ENCODE measurements at regions not wholly inside any gene's neighbourhood (a gene's known extent, or its start where the extent isn't known, plus 50 kb on each side); places are given as distances from the start of the nearest gene placed in this dataset.
A peak's percentile ranks its signal among the peaks of the same experiment; 100 is the strongest.

- TF ChIP-seq PBX3 (CRISPR knock-in tag; IDR thresholded peaks at IDR 0.05; ENCODE audit: borderline replicate concordance) = no peak
- TF ChIP-seq ZBTB46 (CRISPR knock-in tag; IDR thresholded peaks at IDR 0.05; ENCODE audit: borderline replicate concordance) = no peak
- TF ChIP-seq ZNF891 (CRISPR knock-in tag; IDR thresholded peaks at IDR 0.05) = 0 out of 2 replicates have a peak, but pooled peaks have one; percentile 30
- TF ChIP-seq ZSCAN25 (CRISPR knock-in tag; IDR thresholded peaks at IDR 0.05) = no peak
- no peak for TF ChIP-seq KLF15 (CRISPR knock-in tag; IDR thresholded peaks at IDR 0.05; ENCODE audit: borderline replicate concordance)
- no peak for TF ChIP-seq CEBPZ (IDR thresholded peaks at IDR 0.05; ENCODE audit: low read length)
- no peak for TF ChIP-seq NONO (IDR thresholded peaks at IDR 0.05)
- TF ChIP-seq NONO (CRISPR knock-in tag; conservative IDR thresholded peaks at IDR 0.05) = no peak
- TF ChIP-seq FOSL2 (CRISPR knock-in tag; IDR thresholded peaks at IDR 0.05) = peak; percentile 87
- TF ChIP-seq ZNF318 (CRISPR knock-in tag; IDR thresholded peaks at IDR 0.05) = no peak
- TF ChIP-seq ZNF790 (CRISPR knock-in tag; IDR thresholded peaks at IDR 0.05; ENCODE audit: borderline replicate concordance) = no peak
- TF ChIP-seq DPF2 (CRISPR knock-in tag; IDR thresholded peaks at IDR 0.05; ENCODE audit: borderline replicate concordance, low read depth) = no peak
- no peak for TF ChIP-seq SRF (IDR thresholded peaks at IDR 0.05; ENCODE audit: low read depth, low read length)
- no peak for TF ChIP-seq GZF1 (CRISPR knock-in tag; IDR thresholded peaks at IDR 0.05)
- TF ChIP-seq PLRG1 (conservative IDR thresholded peaks at IDR 0.05) = no peak
These were observed 238.4 kb upstream of the AFDN start (continued) for GRCh38 chr6:167588181-167588919.
